SW480 (cell line): ENCODE measurements at regions not wholly inside any gene's neighbourhood (a gene's known extent, or its start where the extent isn't known, plus 50 kb on each side); places are given as distances from the start of the nearest gene placed in this dataset.

Experiments used
- DNase-seq: peaks from one replicate; pipeline ENCODE4 v3.0.0-alpha.2; 2016; ENCODE audit warnings: low spot score

DNA sequence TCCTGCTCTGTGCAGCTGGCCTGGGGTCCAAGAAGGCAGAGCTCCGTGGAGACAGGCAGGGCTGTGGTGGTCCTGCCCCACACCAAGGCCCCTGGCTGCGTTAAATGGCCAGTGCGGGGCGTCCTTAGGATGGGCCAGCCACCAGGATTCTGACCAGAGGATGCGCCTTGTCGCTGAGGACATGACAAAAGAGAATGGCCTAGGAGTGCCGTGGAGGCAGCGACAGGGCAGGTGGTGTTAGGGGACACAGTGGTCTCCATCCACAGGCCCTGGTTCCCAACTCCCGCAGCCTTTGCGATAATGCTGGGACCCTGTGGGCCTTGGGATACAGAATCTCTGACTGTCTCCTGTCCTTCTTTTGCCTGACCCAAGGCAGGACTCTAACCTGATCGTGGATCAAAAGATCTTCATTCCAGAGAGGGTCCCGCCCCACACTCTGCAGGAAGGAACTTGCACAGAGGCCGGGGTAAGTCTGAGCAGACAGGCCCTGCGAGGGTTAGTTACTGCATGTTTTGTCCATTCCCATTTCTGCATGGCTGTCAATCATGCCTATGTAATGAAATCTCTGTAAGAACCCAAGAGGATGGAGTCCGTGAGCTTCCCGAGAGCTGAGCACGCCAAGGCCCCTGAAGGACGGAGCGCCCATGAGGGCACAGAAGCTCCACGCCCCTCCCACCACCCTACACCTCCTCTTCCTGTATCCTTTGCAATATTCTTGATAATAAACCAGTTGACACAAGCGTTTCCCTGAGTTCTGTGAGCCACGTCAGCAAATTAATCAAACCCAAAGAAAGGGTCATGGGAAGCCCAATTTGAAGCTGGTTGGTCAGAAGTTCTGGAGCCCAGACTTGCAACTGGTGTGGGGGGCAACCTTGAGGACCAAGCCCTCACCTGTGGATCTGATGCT lies 251.5 kb upstream of the SALL3 start:
- DNase-seq: no peak

- no peak for DNase-seq
Measured at GRCh38 chr18:78728784-78729467, 250.7 kb upstream of the SALL3 start.

DNA sequence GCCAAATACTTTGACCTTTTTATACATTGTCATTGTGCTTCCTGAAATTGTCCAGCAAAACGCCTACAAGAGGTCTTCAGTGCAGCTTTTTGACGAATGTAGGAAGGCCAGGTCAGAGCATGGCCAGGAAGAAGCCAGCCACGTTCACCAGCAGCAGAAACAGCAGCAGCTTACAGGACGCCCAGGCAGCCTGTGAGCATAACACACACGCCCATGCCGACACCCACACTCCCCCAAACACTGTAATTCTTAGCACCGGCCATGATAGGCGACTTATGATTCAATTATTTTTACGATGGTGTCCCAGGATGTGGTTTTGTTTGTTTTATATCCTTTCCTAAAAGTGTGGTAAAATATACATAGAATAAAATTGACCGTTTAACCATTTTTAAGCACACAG lies 249.1 kb upstream of the SALL3 start:
- peak; percentile 26 for DNase-seq

DNA sequence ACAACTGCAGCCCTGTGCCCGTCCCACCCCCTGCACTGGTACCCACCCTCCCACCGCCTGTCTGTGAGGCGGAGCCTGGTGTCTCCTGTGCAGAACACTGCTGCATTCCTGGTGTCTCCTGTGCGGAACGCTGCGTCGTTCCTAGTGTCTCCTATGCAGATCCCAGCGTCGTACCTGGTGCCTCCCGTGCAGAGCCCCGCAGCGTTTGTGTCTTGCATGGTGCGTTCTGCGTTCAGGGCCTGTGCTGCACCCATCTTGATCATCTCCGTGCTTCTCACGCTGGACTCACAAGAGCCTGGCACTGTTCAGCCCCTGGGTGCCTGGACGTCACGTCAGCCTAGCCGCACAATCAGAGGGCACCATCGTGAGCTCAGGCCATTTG lies 248.6 kb upstream of the SALL3 start:
- DNase-seq: peak; percentile 4

GRCh38 chr18:78731398-78732032 lies 248.1 kb upstream of the SALL3 start:
- DNase-seq: no peak

- DNase-seq: no peak
Measured at GRCh38 chr18:78732273-78733210, 247.1 kb upstream of the SALL3 start.

GRCh38 chr18:78733762-78734613 lies 245.6 kb upstream of the SALL3 start:
- DNase-seq: no peak

DNA sequence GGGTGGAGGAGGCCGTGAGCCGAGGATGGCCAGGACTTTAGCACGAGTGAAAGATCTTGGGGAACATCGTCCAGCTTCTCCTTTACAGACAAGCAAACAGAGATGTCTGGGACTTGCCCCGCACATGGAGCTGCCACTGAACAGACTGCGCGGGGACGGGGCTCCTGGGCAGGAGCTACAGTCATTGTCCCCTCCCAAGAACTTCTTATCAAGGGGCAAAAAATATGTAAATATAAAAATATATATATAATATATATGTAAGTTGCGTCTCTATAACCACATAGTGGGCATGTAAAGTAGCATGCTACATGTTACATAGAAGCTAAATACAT lies 245.0 kb upstream of the SALL3 start:
- no peak for DNase-seq

DNA sequence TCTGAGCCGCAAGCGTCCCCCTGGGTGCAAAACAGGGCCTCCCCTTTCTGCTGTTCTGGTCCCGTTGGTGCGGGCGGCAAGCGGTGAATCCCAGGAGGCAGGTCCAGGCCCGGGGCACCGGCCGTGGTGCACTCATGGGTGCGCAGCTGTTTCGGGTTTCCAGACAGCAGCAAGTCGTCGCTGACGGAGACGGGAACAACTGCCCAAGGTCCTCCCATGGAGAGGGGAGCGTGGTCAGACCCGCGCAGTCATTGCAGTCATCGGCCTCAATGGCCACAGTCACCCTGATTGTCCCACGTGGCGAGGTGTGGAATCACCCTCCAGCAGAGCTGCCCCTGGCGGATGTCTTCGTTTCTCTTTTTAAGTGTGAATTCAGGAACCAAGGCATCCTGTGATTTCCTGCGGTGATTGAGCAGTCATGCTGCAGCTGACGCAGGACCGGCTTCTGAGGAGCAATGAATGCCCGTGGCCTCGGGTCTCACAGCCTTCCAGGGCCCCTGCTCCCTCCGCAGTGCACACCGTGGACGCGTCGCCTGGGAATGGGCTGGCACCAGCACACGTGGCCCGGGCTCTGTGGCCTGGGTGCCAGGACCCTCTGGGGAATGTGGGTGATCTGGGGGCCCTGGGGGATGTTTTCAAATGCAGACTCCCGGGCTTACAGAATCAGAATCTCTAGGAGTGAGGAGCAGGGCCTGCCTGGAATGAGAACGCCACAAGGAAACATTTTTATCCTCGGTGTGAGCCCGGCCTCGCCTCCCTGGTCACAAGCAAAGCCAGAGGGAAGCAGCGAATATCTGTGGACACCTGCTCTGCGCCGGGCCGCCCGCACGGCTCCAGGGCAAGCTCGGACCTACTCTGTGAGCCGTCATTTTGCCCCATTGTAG lies 244.2 kb upstream of the SALL3 start:
- DNase-seq: no peak

DNA sequence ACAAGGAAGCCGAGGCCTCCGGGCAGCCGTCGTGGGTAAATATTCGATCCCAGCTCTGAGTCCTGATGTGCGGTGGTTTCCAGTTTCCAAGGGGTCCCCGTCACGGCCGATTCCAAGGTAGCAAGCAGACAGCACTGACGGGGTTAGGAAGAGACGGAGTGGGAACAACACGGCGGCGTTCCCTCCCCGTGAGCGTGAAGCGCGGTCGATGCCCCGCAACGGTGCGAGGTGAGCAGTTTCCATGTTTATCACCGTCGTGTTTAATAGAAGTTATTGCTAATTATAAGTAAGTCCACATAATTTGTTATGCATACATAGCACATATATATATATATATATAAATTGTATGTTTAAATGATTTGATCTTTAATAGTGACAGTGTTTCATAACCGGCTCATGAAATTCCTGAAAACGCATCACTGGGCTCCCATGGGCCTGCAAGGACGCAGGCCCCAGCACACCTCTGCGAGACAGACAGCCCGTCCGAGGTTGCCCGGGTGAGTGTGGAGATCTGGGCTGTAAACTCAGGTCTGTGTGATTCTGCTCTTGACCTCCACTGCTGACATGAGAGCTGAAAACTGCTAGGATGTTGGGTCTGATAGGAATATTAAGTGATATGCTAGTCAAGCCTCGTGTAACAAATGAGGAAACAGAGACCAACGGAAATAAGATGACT lies 243.5 kb upstream of the SALL3 start:
- DNase-seq: no peak

GRCh38 chr18:78737006-78737915 lies 242.4 kb upstream of the SALL3 start:
- no peak for DNase-seq

- no peak for DNase-seq
Measured at GRCh38 chr18:78738076-78738690, 241.4 kb upstream of the SALL3 start.

DNA sequence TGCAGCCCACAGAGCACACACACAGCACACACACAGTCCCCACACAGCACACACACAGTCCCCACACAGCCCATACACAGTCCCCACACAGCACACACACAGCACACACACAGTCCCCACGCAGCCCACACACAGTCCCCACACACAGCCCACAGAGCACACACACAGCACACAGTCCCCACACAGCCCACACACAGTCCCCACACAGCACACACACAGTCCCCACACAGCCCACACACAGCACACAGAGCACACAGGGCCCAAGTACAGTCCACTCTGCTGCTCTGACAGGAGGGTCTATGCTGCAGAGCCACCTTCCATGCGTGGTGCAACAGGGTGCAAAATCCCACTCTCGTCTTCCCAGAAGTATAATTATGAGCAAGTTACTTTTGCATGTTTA lies 240.5 kb upstream of the SALL3 start:
- no peak for DNase-seq

- DNase-seq: no peak
Measured at GRCh38 chr18:78739882-78740677, 239.5 kb upstream of the SALL3 start.

GRCh38 chr18:78740876-78741275 lies 238.7 kb upstream of the SALL3 start:
- no peak for DNase-seq

GRCh38 chr18:78741381-78742217 lies 238.0 kb upstream of the SALL3 start:
- no peak for DNase-seq
